ENCODE measurements at regions not wholly inside any gene's neighbourhood (a gene's known extent, or its start where the extent isn't known, plus 50 kb on each side); places are given as distances from the start of the nearest gene placed in this dataset.

- no peak for TF ChIP-seq CTCF (IDR thresholded peaks at IDR 0.05)
- TF ChIP-seq EZH2 (IDR thresholded peaks at IDR 0.05; ENCODE audit: borderline replicate concordance, insufficient read depth, low read depth, low read length, poor library complexity, severe bottlenecking), result no peak
Measured at GRCh38 chr22:34036931-34037330, 116.7 kb upstream of the LARGE1 start.

All from B cell (primary cell).